ENCODE measurements at regions not wholly inside any gene's neighbourhood (a gene's known extent, or its start where the extent isn't known, plus 50 kb on each side); places are given as distances from the start of the nearest gene placed in this dataset.

DNA sequence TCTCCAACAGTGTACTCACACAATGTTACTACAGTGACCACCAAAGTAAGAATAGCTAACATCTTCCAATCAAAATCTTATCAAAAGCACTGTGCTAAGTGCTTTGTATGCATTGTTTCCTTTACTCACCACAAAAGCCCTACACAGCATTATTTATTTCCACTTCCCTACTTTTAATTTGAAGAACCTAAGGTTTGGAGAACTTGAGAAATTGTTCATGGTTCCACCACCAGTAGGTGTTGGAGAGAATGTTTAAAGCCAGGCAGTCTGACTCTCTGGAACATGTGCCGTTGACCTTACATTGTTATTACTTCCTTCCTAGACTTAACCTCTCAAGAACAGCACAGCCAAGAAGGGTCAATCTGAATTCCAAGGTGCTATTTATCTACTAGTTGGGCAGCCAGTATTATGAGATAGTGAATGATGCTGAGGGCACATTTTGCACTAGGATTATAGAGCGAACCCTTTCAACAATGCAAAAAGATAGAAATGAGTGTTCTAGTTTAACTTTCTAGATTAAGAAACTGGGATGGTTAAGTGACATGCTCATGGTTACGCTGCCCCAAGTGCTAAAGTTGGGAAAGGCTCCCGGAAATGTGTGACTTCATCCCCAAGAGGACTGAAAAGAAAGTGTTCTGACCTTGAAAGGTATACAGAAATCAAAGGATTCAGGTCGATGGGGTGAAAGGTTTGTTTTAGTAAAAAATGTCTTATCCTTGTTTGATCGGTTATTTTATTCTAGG is 55.2 kb upstream of the FAM136A start:
- H3K36me3 ChIP-seq (ENCODE audit: control insufficient read depth in 1 of 2, insufficient read depth in 2 of 2, low read length in 2 of 2) = no peaks in the 10 kb centered on the region
- H3K4me3 ChIP-seq (ENCODE audit: low read depth in 1 of 2, low read length in 2 of 2) = no peak overlapping the region
- no peaks in the 10 kb centered on the region for H3K27me3 ChIP-seq (ENCODE audit: control insufficient read depth in 1 of 2, insufficient read depth in 2 of 2, low read length in 2 of 2)
- H3K9ac ChIP-seq (ENCODE audit: low read depth in 1 of 2, low read length in 2 of 2) = no peak overlapping the region
- H3K27ac ChIP-seq (ENCODE audit: low read depth, low read length) = no peak overlapping the region
- no peaks in the 10 kb centered on the region for H3K4me1 ChIP-seq (ENCODE audit: control insufficient read depth in 1 of 2, insufficient read depth in 2 of 2, low read length in 2 of 2)
- H3K9me3 ChIP-seq (ENCODE audit: control insufficient read depth in 1 of 2, low read length in 2 of 2) = no peaks in the 10 kb centered on the region

DNA sequence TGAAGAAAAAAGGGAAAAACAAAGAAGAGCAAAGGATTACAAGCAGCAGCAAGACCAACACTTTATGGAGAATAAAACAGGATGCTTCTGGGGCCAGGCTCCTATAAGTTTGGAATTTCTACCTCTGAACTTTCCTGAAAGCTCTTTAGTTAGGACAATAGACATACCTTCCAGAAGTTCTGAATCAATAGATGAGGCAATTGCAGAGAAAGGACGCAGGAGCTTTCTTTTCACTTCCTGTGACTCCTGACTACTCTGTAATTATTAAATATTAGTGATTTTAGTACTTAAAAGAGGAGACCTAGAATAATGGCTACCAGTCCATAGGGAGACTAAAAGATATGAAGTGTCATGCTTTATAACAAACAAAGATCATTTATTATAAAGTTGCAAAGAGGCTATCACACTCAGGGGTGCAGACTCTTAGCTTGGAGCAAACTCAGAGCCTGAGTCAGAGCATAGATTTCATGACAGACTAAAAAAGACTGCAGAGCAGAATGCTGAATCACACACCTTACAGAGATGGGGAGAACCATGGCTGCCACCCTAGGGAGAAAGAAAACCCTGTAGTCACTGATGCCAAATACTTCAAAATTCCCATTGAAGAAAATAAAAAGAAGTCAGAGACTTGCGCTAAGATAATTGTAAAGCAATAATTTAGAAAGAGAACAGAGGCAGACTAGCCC is 52.5 kb upstream of the FAM136A start:
- Histone ChIP-seq H3K4me3 (ENCODE audit: low read depth in 1 of 2, low read length in 2 of 2) (no peak overlapping the region), H3K9me3 (ENCODE audit: control insufficient read depth in 1 of 2, low read length in 2 of 2) (no peaks in the 10 kb centered on the region), H3K27me3 (ENCODE audit: control insufficient read depth in 1 of 2, insufficient read depth in 2 of 2, low read length in 2 of 2) (no peaks in the 10 kb centered on the region), H3K9ac (ENCODE audit: low read depth in 1 of 2, low read length in 2 of 2) (no peak overlapping the region), H3K4me1 (ENCODE audit: control insufficient read depth in 1 of 2, insufficient read depth in 2 of 2, low read length in 2 of 2) (no peaks in the 10 kb centered on the region), H3K36me3 (ENCODE audit: control insufficient read depth in 1 of 2, insufficient read depth in 2 of 2, low read length in 2 of 2) (no peaks in the 10 kb centered on the region), H3K27ac (ENCODE audit: low read depth, low read length) (no peak overlapping the region)

All from duodenal mucosa (tissue), 2 donors.